GM18858 (cell line): ENCODE measurements at regions not wholly inside any gene's neighbourhood (a gene's known extent, or its start where the extent isn't known, plus 50 kb on each side); places are given as distances from the start of the nearest gene placed in this dataset.

Experiments used
- ATAC-seq: cut with Tn5 transposase; IDR thresholded peaks from one replicate; pipeline ENCODE4 v1.9.1; 2021; ENCODE audit not compliant: unreplicated experiment

- ATAC-seq: no peak
These were observed 613.7 kb upstream of the B3GALT2 start for GRCh38 chr1:193799948-193800690.

GRCh38 chr1:193799371-193799770, 613.0 kb upstream of the B3GALT2 start:
- ATAC-seq: no peak

DNA sequence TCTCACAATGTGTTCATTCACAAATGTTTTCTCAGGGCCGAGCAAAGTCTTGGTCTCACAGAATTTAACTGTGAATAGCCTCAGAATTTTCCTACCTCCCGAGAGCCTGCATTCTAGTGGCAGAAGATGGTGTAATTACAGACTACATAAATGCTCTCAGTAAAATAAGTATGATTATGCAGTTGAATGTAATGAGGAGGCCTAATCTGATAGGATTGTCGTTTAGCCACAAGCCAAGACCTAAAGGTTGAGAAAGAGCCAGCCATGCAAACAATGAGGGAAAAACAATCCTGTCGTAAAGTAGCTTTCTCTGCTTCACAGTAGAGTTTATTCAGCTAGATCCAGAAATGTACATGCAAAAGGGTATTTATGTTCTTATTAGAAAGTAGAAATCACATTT, 607.8 kb upstream of the B3GALT2 start:
- ATAC-seq: no peak

DNA sequence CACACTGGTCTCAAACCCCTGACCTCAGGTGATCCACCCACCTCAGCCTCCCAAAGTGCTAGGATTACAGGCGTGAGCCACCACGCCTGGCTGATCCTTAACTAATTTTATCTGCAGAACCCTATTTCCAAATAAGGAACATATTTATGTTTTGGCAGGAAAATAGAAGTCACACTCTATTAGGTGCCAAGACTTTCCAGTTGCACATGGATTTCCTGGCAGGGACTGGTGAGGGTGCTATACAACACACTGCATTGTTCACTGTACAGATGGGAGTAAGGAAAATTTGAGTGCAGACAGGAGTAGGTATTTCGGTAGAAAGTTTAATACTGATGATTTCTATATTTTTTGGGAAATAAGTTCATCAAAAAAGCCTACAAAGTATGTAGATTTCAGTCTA, 605.3 kb upstream of the B3GALT2 start:
- ATAC-seq: no peak

DNA sequence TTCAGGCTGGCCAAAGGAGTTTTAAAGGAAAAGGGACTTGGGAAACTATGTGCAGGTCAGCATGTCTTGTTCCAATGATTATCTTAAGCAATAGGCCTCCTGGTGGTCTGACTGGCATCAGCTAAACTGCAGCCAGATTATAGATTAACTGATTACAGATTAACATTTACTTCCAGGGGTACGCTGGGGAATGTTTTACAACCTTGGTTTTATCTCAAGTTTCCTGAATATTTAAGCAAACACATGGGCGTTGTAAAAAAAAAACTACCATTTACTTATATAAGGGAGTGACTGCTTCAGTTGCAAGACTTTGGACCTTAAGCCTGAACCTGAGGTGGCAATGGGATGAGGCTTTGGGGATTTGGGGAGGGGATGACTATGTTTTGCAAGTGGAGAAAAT, 600.6 kb upstream of the B3GALT2 start:
- ATAC-seq: no peak

DNA sequence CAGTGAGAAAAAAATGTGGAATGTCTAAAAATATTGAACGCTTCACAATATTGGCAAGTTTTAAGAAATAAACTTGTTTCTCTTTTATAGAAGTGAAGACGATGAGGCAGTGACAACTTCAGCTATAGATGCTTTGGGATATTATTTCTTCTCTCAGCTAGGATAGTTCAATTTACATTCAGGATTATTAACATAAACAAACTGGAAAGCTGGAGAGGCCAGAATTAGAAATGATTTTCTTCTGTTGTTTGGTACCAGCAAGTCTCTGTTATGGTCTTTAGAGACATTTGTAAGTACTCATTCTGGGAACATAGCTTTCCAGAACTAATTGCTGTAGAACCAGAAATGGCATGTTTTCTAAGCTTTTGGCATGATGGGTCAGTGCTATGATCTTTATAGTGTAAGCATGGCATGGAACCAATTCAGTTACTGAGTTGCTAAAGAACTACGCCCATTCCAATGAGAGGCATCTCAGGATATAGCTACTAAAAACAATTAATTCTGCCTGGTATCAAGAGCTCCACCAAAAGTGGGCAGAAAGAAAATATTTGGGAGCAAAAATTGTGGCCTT, 599.5 kb upstream of the B3GALT2 start:
- no peak for ATAC-seq

- no peak for ATAC-seq
These were observed 588.3 kb upstream of the B3GALT2 start for GRCh38 chr1:193774536-193775323.

DNA sequence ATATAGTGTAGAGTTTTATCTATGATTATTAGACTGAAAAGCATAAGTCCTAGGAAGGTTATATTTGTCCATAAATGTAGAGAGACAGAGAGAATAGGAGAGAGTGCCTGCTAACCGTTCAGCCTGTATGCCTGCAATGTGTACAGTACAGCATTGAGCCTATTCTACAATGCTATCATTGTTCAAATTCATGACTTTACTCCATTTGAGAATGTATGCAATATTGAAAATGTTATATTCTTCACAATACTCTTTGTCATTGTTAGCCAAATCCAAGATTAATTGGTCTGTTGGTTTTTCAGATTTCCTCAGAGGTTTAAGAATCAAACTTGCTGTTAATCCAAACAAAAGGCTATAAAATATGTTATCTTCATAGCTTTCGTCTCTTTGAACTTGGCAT, 585.2 kb upstream of the B3GALT2 start:
- no peak for ATAC-seq

- ATAC-seq: no peak
These were observed 583.2 kb upstream of the B3GALT2 start for GRCh38 chr1:193769651-193770050.

- no peak for ATAC-seq
These were observed 581.5 kb upstream of the B3GALT2 start for GRCh38 chr1:193767886-193768285.

- no peak for ATAC-seq
These were observed 579.9 kb upstream of the B3GALT2 start for GRCh38 chr1:193766329-193766728.

DNA sequence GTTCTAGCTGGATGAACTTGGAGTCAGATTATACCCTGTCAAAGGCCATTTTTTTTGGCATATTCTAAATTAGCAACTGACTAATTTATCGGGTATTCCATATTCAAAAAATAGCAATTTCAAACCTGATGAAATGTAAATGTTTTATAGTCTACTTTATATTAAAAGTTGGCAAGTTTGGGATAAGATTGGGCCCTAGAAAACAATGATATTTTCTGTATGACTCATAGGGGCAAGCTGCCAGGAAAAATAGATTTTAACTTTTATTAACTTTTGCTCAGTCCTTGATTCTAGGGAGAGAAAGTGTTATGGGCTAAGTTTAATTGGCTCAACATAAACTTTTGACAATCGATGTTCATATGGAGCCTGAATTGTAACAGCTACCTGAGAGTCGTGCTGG, 576.9 kb upstream of the B3GALT2 start:
- ATAC-seq: no peak

- no peak for ATAC-seq
These were observed 575.8 kb upstream of the B3GALT2 start for GRCh38 chr1:193762236-193762635.

DNA sequence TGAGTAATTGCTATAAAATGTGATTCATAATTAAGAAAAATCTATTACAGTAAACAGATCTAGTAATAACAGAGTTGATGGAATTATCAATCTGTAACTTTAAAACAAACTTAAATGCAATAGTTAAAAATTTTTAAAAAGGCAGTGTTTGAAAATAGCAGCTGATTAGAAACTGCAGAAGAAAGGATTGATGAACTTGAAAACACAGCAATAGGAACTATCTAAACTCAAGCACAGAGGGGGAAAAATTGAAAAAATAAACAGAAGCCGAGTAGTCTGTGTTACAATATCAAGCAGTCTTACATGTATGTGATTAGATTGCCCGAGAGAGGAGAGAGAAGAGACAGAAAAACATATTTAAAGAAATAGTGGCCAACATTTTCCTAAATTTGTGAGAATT, 569.0 kb upstream of the B3GALT2 start:
- no peak for ATAC-seq

- ATAC-seq: no peak
These were observed 568.5 kb upstream of the B3GALT2 start for GRCh38 chr1:193754732-193755427.

DNA sequence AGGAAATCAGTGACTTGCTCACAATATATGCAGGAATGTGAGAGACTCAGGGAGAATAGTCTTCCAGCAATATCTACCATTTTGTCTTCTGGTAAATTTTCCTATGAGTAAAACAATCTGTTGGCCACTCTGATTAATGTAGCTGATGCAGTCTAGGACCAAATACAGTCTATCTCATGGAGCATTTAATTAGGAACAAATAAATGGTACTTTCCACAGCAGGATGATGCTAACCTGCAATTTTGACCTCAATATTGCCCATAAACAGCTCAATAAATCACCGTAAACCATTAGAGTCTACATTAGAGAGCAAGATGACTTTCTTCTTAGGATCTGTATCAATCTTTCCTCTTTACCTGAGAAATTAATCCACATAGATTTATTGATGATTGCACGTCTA, 567.7 kb upstream of the B3GALT2 start:
- no peak for ATAC-seq

DNA sequence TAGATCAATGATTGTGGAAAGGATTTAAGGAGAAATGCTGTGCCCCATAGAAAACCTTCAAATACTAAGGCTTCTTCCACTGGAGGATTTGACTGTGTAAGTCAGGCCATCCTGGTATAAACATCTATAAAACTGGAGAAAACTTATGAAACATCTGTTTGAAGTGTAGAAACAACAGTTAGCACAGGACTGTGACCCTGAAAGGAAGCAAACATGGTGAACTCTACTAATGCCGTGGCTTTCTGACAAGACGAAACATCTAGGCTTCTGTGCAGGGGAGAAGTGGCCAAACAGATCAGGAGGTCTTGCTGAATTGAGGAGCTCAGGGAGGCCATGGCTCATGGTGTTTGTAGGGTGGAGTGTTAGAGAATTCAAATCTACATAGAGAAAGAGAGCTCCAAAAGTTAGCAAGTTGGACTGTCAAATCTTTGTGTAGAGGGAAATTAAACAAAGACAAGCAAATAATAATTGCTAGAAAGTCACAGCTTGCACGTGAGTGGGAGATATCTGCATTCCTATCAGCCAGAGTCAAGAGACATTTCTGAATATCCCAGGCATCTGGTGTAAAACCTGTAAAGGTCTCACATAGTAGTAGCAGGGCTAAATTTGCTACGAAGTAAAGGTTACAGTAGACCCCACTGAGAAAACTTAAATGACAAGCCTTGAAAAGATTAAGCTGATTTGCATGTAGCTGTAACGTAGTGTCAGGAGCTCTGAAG, 566.8 kb upstream of the B3GALT2 start:
- ATAC-seq: no peak

- no peak for ATAC-seq
These were observed 563.5 kb upstream of the B3GALT2 start for GRCh38 chr1:193749868-193750267.

DNA sequence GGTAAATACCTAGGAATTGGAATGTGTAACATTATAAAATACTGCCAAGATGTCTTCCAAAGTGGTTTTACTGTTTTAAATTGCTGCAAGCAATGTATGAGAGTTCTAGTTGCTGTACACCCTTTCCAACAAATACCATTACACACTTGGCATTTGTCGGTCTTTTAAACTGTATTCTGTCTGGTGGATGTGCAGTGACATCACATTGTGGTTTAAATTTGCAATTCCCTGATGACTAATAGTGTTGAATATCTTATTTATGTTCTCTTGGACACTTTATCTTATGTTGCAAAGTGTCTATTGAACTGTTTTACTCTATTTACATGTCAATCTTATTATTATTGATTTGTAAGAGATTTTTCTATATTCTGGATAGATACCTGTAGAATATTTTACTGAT, 561.2 kb upstream of the B3GALT2 start:
- ATAC-seq: no peak

- ATAC-seq: no peak
These were observed 554.8 kb upstream of the B3GALT2 start for GRCh38 chr1:193741228-193741627.

- no peak for ATAC-seq
These were observed 554.3 kb upstream of the B3GALT2 start for GRCh38 chr1:193740762-193741161.
